GM12878 (cell line): ENCODE measurements at regions not wholly inside any gene's neighbourhood (a gene's known extent, or its start where the extent isn't known, plus 50 kb on each side); places are given as distances from the start of the nearest gene placed in this dataset.

Experiments
- ATAC-seq: fragments of 200-7000 bp; cut with Tn5 transposase; 3 replicates; pipeline ENCODE4 v1.9.1; 2020; ENCODE audit warnings: mild to moderate bottlenecking, moderate library complexity
- BruUV-seq: library from RNA; stranded (reverse); fragments of 400-500 nt; replicated peaks from 2 replicates; lab custom pipeline; 2021; lab: Mats Ljungman, UMichigan
- CTCF ChIA-PET: fragments of 300-600 bp; sonication (Branson Sonifier 250); formaldehyde crosslinking; extraction: SDS; loops from one replicate; lab custom pipeline; 2021; ENCODE audit warnings: inconsistent platforms; lab: Yijun Ruan, JAX
- POLR2A ChIA-PET: fragments of 350-600 bp; formaldehyde crosslinking; extraction: SDS; loops from one replicate; lab custom pipeline; 2021; ENCODE audit warnings: inconsistent platforms; lab: Charles Lee
- RAD21 ChIA-PET: fragments of 300-600 bp; sonication (Branson Sonifier 250); formaldehyde crosslinking; loops from one replicate; lab custom pipeline; 2023; ENCODE audit warnings: antibody characterized with exemption; ENCODE audit not compliant: unreplicated experiment; lab: Charles Lee
- SMC1A ChIA-PET: fragments of 300-600 bp; sonication (Branson Sonifier 250); formaldehyde crosslinking; loops from one replicate; lab custom pipeline; 2023; ENCODE audit not compliant: unreplicated experiment, uncharacterized antibody; lab: Charles Lee
- DNase-seq: peaks from one replicate; pipeline ENCODE4 v3.0.0-alpha.2; 2011; ENCODE audit warnings: low read depth, low spot score
- FAIRE-seq: peaks from 3 replicates; lab custom pipeline; 2011; peaks lifted over from hg19 to GRCh38; lab: Jason Lieb, UNC
- H2AFZ ChIP-seq: 2 replicates; pipeline ENCODE4 v1.6.0; 2011; ENCODE audit warnings: low read depth, low read length, control low read depth; ENCODE audit not compliant: control insufficient read depth
- H3K27ac ChIP-seq: 2 replicates; pipeline ENCODE4 v1.5.1; 2011; ENCODE audit warnings: control low read depth; ENCODE audit not compliant: control insufficient read depth, insufficient read depth
- H3K27me3 ChIP-seq, 2 experiments: replicated peaks in 1 of 2; 2 replicates each; pipeline versions ENCODE4 v1.6.0 to v1.6.1; 2011; ENCODE audit warnings: low read length in 1 of 2; ENCODE audit not compliant: control insufficient read depth in 2 of 2, insufficient read depth in 2 of 2
- H3K36me3 ChIP-seq, 2 experiments: 2 replicates each; pipeline ENCODE4 v1.5.1; 2011; ENCODE audit warnings: low read length in 1 of 2; ENCODE audit not compliant: control insufficient read depth in 2 of 2, insufficient read depth in 2 of 2
- H3K4me1 ChIP-seq: 2 replicates; pipeline ENCODE4 v1.6.1; 2011; ENCODE audit warnings: mild to moderate bottlenecking, low read length, moderate library complexity, mixed read lengths; ENCODE audit not compliant: control insufficient read depth, insufficient read depth
- H3K4me2 ChIP-seq: 2 replicates; pipeline ENCODE4 v1.6.0; 2011; ENCODE audit warnings: control low read depth; ENCODE audit not compliant: control insufficient read depth, insufficient read depth
- H3K4me3 ChIP-seq: fragments of 200-600 bp; sonication (generic); 2 replicates; pipeline ENCODE4 v1.5.1; 2016
- H3K79me2 ChIP-seq: 2 replicates; pipeline ENCODE4 v1.6.0; 2011; ENCODE audit warnings: low read length; ENCODE audit not compliant: control insufficient read depth, insufficient read depth
- H3K9ac ChIP-seq: 2 replicates; pipeline ENCODE4 v1.8.0; 2011; ENCODE audit warnings: low read length, control low read depth, mixed read lengths; ENCODE audit not compliant: control insufficient read depth, insufficient read depth
- H3K9me3 ChIP-seq: replicated peaks from 3 replicates; pipeline ENCODE4 v1.5.1; 2011; ENCODE audit warnings: mild to moderate bottlenecking, low read length; ENCODE audit not compliant: control insufficient read depth, insufficient read depth
- H4K20me1 ChIP-seq: 2 replicates; pipeline ENCODE4 v1.6.0; 2011; ENCODE audit not compliant: control insufficient read depth, insufficient read depth
- BCL11A ChIP-seq: IDR thresholded peaks from 2 replicates; pipeline ENCODE4 v1.6.1; 2011; ENCODE audit warnings: low read depth, low read length
- BRCA1 ChIP-seq: IDR thresholded peaks from 2 replicates; pipeline ENCODE4 v1.6.1; 2011; ENCODE audit warnings: low read depth, low read length, improper control_type of control experiment
- ESRRA ChIP-seq: IDR thresholded peaks from 2 replicates; pipeline ENCODE4 v1.6.1; 2012; ENCODE audit warnings: mild to moderate bottlenecking, low read length, improper control_type of control experiment
- FOS ChIP-seq: IDR thresholded peaks from 3 replicates; pipeline ENCODE4 v1.6.1; 2011; ENCODE audit warnings: borderline replicate concordance; ENCODE audit not compliant: insufficient read length; ENCODE audit errors: extremely low read depth
- NFYB ChIP-seq: IDR thresholded peaks from 2 replicates; pipeline ENCODE4 v1.6.1; 2011; ENCODE audit warnings: low read depth, mild to moderate bottlenecking, low read length, improper control_type of control experiment, moderate library complexity; ENCODE audit not compliant: insufficient read depth
- SMC3 ChIP-seq: IDR thresholded peaks from 2 replicates; pipeline ENCODE4 v1.6.1; 2011; ENCODE audit warnings: low read length, improper control_type of control experiment, borderline replicate concordance
- WRNIP1 ChIP-seq: IDR thresholded peaks from 2 replicates; pipeline ENCODE4 v1.6.1; 2011; ENCODE audit warnings: low read depth, low read length, improper control_type of control experiment, borderline replicate concordance
- ZNF384 ChIP-seq: IDR thresholded peaks from 2 replicates; pipeline ENCODE4 v1.6.1; 2012; ENCODE audit warnings: low read depth, mild to moderate bottlenecking, low read length, improper control_type of control experiment, borderline replicate concordance
- WGBS: methylation state at CpG from one replicate; pipeline ENCODE4 v1.1.6; 2016; ENCODE audit warnings: low lambda C conversion rate; ENCODE audit not compliant: insufficient replicate concordance, insufficient coverage; ENCODE audit errors: missing lambda C conversion rate; 5-methylcytosine and 5-hydroxymethylcytosine counted together
- in situ Hi-C: fragments of 300-500 bp; cut with MboI; formaldehyde crosslinking; loops from 9 replicates; pipeline ENCODE4 v1.14.3; 2018; ENCODE audit warnings: mixed read lengths
- intact Hi-C: fragments of 100-400 bp; cut with micrococcal nuclease; formaldehyde crosslinking; loops from one replicate; pipeline ENCODE4 v1.14.2; 2022; ENCODE audit not compliant: unreplicated experiment
- TF ChIP-seq, protein P1 (sequence below): fragments of 450-650 bp; IDR thresholded peaks from 2 replicates; pipeline ENCODE4 v1.6.1; 2016; ENCODE audit warnings: mild to moderate bottlenecking
- TF ChIP-seq, protein P2 (sequence below): IDR thresholded peaks from 2 replicates; pipeline ENCODE4 v1.6.1; 2011; ENCODE audit warnings: borderline replicate concordance, low read depth, mild to moderate bottlenecking, moderate library complexity, mixed read lengths, low read length; ENCODE audit not compliant: insufficient read depth; ENCODE audit errors: extremely low read length
- TF ChIP-seq, protein P3 (sequence below): fragments of 450-650 bp; formaldehyde crosslinking; IDR thresholded peaks from 2 replicates; pipeline ENCODE4 v1.4.0; 2020; ENCODE audit warnings: mild to moderate bottlenecking, moderate library complexity

DNA sequence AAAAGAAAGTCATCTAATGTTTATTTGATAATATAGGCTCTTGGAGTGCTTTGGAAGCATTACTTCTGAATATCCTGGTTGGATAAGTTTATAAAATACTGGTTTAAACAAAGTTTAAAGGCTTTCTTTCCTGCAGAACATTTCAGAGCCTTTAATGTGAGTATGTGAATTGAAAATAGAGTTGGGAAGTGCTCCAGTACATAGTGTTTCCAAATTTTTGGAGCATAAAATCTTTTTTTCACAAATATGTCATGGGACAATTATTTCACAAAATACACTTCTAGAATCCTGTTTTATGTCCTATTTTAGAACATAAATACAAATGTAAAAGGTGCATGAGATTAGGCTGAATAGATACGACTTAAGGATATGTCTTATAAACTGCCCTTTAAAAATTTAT is 158.9 kb upstream of the HNRNPA3 start:
- Histone ChIP-seq H3K79me2 (no peaks in the 10 kb centered on the region), H4K20me1 (no peaks in the 10 kb centered on the region), H2AFZ (no peak overlapping the region), H3K27ac (no peak overlapping the region), H3K27me3 (no peaks in the 10 kb centered on the region), H3K4me1 (no peaks in the 10 kb centered on the region)
- in situ Hi-C loops: no loop called here
- ATAC-seq: no peak
- SMC1A ChIA-PET: interaction anchor here (1.1 kb wide), 1 partner anchor 227 kb away, joined by 4 read pairs; no protein-coding TSS in a partner anchor
- POLR2A ChIA-PET: no interaction called here
- TF ChIP-seq NFYB (no peak), BRCA1 (no peak), BCL11A (no peak)
- TF ChIP-seq, protein P1, sequence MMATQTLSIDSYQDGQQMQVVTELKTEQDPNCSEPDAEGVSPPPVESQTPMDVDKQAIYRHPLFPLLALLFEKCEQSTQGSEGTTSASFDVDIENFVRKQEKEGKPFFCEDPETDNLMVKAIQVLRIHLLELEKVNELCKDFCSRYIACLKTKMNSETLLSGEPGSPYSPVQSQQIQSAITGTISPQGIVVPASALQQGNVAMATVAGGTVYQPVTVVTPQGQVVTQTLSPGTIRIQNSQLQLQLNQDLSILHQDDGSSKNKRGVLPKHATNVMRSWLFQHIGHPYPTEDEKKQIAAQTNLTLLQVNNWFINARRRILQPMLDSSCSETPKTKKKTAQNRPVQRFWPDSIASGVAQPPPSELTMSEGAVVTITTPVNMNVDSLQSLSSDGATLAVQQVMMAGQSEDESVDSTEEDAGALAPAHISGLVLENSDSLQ: no peak
- TF ChIP-seq, all 136 proteins: peak for 0
- WGBS: 0% methylated on average over 1 of the region's 1 CpG
- no TSS peak for BruUV-seq
- no peak overlapping the region for H3K4me2 ChIP-seq
- H3K36me3 ChIP-seq: no peaks in the 10 kb centered on the region
- FAIRE-seq (no peak), DNase-seq (no peak)
- no peak overlapping the region for H3K9ac ChIP-seq
- ChIA-PET CTCF (interaction anchor here (0.7 to 1.0 kb wide), 3 partner anchors 10 to 104 kb away, joined by 3 read pairs; no protein-coding TSS in a partner anchor), RAD21 (interaction anchor here (1.2 kb wide), 1 partner anchor 27 kb away, joined by 3 read pairs; no protein-coding TSS in a partner anchor)
- H3K9me3 ChIP-seq: no peaks in the 10 kb centered on the region
- intact Hi-C loops: no loop called here
- H3K4me3 ChIP-seq: no peak overlapping the region

DNA sequence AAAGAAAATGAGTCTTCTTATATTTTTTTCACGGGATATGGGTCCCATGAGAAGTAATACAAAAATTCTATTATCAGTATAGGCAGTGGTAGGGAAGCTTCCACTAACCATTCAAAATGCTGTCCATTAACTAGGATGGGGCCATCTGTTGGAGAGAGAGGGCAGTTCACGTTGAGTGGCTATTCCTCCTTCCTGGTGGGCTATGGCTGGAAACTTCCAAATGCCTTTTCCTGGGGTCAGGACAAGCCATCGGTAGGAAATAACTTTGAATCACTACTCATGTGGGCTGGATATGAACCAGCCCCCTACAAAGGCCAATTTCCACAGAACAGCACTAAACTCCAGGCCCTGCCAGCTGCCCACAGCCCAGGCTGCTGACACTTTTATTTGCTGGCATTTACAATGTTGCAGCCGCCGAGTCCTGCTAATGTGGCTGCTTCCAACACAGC is 156.1 kb upstream of the HNRNPA3 start:
- ATAC-seq (peak; percentile 61; the same call in 2 of the 3 replicates), FAIRE-seq (no peak), DNase-seq (no peak)
- no peaks in the 10 kb centered on the region for H3K9me3 ChIP-seq
- WGBS: 57% methylated on average over 5 of the region's 5 CpGs
- ChIA-PET RAD21 (no interaction called here), CTCF (interaction anchor here (1.0 to 3.1 kb wide), 4 partner anchors 16 to 236 kb away, joined by 3 to 16 read pairs (median 4); no protein-coding TSS in a partner anchor), POLR2A (interaction anchor here (0.5 kb wide), 1 partner anchor 79 kb away, joined by 5 read pairs; no protein-coding TSS in a partner anchor), SMC1A (interaction anchor here (0.9 to 1.5 kb wide), 4 partner anchors 51 to 502 kb away, joined by 3 read pairs; no protein-coding TSS in a partner anchor)
- H3K36me3 ChIP-seq: no peaks in the 10 kb centered on the region
- H3K9ac ChIP-seq: no peak overlapping the region
- H3K4me1 ChIP-seq: no peaks in the 10 kb centered on the region
- no peaks in the 10 kb centered on the region for H4K20me1 ChIP-seq
- intact Hi-C loops: no loop called here
- H3K27ac ChIP-seq: no peak overlapping the region
- H3K79me2 ChIP-seq: no peaks in the 10 kb centered on the region
- no peaks in the 10 kb centered on the region for H3K27me3 ChIP-seq
- no TSS peak for BruUV-seq
- H3K4me2 ChIP-seq: no peak overlapping the region
- no peak overlapping the region for H2AFZ ChIP-seq
- in situ Hi-C loops: no loop called here
- H3K4me3 ChIP-seq: no peak overlapping the region
- TF ChIP-seq WRNIP1: no peak
- no peak for TF ChIP-seq ESRRA
- TF ChIP-seq FOS: no peak
- TF ChIP-seq, protein P2, sequence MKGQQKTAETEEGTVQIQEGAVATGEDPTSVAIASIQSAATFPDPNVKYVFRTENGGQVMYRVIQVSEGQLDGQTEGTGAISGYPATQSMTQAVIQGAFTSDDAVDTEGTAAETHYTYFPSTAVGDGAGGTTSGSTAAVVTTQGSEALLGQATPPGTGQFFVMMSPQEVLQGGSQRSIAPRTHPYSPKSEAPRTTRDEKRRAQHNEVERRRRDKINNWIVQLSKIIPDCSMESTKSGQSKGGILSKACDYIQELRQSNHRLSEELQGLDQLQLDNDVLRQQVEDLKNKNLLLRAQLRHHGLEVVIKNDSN: no peak
- no peak for TF ChIP-seq ZNF384
- TF ChIP-seq, protein P3, sequence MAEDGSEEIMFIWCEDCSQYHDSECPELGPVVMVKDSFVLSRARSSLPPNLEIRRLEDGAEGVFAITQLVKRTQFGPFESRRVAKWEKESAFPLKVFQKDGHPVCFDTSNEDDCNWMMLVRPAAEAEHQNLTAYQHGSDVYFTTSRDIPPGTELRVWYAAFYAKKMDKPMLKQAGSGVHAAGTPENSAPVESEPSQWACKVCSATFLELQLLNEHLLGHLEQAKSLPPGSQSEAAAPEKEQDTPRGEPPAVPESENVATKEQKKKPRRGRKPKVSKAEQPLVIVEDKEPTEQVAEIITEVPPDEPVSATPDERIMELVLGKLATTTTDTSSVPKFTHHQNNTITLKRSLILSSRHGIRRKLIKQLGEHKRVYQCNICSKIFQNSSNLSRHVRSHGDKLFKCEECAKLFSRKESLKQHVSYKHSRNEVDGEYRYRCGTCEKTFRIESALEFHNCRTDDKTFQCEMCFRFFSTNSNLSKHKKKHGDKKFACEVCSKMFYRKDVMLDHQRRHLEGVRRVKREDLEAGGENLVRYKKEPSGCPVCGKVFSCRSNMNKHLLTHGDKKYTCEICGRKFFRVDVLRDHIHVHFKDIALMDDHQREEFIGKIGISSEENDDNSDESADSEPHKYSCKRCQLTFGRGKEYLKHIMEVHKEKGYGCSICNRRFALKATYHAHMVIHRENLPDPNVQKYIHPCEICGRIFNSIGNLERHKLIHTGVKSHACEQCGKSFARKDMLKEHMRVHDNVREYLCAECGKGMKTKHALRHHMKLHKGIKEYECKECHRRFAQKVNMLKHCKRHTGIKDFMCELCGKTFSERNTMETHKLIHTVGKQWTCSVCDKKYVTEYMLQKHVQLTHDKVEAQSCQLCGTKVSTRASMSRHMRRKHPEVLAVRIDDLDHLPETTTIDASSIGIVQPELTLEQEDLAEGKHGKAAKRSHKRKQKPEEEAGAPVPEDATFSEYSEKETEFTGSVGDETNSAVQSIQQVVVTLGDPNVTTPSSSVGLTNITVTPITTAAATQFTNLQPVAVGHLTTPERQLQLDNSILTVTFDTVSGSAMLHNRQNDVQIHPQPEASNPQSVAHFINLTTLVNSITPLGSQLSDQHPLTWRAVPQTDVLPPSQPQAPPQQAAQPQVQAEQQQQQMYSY (CRISPR knock-in tag): no peak
- peak; percentile 20; the same call in 1 of the 2 replicates for TF ChIP-seq SMC3
